Breast epithelium (tissue), 4 donors: ENCODE measurements at regions not wholly inside any gene's neighbourhood (a gene's known extent, or its start where the extent isn't known, plus 50 kb on each side); places are given as distances from the start of the nearest gene placed in this dataset.

Experiments
- DNase-seq, 2 donors: peaks; one replicate each; pipeline ENCODE4 v3.0.0-alpha.2; 2019; ENCODE audit warnings: low spot score in 2 of 2
- H3K27ac ChIP-seq, 2 donors: fragments of 200-600 bp; sonication (generic) in 1 of 2; one replicate each; pipeline ENCODE4 v1.5.1; 2016 to 2019; ENCODE audit warnings: mild to moderate bottlenecking in 1 of 2
- H3K27me3 ChIP-seq, 2 donors: fragments of 200-600 bp; sonication (generic) in 1 of 2; one replicate each; pipeline versions ENCODE4 v1.5.1 to v1.6.0; 2017 to 2019; ENCODE audit warnings: control low read depth in 1 of 2, mild to moderate bottlenecking in 1 of 2
- H3K36me3 ChIP-seq: fragments of 200-600 bp; one replicate; pipeline ENCODE4 v1.5.1; 2019
- H3K4me1 ChIP-seq, 2 donors: fragments of 200-600 bp; sonication (generic); one replicate each; pipeline ENCODE4 v1.5.1; 2016 to 2019; ENCODE audit warnings: control low read depth in 1 of 2
- H3K4me3 ChIP-seq, 3 donors: fragments of 200-600 bp; sonication (generic); 1 replicate in 2 of 3; 2 replicates in 1 of 3; pipeline ENCODE4 v1.5.1; 2016 to 2019; ENCODE audit warnings: mild to moderate bottlenecking in 3 of 3, moderate library complexity in 2 of 3
- H3K9me3 ChIP-seq, 2 donors: fragments of 200-600 bp; sonication (generic) in 1 of 2; one replicate each; pipeline ENCODE4 v1.5.1; 2016 to 2019; ENCODE audit warnings: control low read depth in 1 of 2
- POLR2A ChIP-seq: fragments of 450-650 bp; IDR thresholded peaks from one replicate; pipeline ENCODE4 v1.6.1; 2016; ENCODE audit warnings: antibody characterized with exemption, mild to moderate bottlenecking, moderate library complexity
- POLR2AphosphoS5 ChIP-seq, 3 donors: sonication (generic); formaldehyde crosslinking; IDR thresholded peaks; one replicate each; pipeline ENCODE4 v1.6.1; 2017; ENCODE audit warnings: antibody characterized with exemption in 3 of 3
- intact Hi-C: fragments of 100-400 bp; cut with DNase I; formaldehyde crosslinking; loops from one replicate; pipeline ENCODE4 v1.15.1; 2023; ENCODE audit warnings: low total_unique reads
- TF ChIP-seq, protein P1 (sequence below), 3 donors: fragments of 450-650 bp; IDR thresholded peaks; one replicate each; pipeline ENCODE4 v1.5.1; 2016 to 2017; ENCODE audit warnings: antibody characterized with exemption in 3 of 3, mild to moderate bottlenecking in 3 of 3, moderate library complexity in 3 of 3

DNA sequence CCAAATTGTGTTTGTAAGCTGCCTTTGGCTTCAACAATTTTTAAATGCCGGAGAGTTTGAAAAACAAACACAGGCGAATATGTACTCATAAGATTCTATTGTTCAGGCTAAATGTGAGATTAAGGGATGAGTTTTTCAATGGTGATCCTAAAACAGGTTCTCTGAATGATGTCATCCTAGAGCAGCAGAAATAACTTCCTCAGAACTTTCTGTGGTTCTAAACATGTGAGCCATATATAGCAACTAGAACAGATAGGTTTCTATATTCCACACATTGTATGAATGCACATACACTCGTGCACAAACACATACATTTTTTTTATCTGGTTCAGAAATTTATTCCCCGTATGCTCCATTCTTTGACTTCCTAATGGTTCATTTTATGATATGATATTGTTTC is 1352.2 kb downstream of the CDH8 start:
- Histone ChIP-seq H3K4me3 (no peak overlapping the region), H3K36me3 (no peaks in the 10 kb centered on the region), H3K9me3 (peaks cover 0 to 12% of the 10 kb centered on the region in 2 donors), H3K27ac (no peak overlapping the region), H3K4me1 (no peaks in the 10 kb centered on the region), H3K27me3 (no peaks in the 10 kb centered on the region)
- no peak for DNase-seq
- TF ChIP-seq POLR2A (no peak), POLR2AphosphoS5 (IDR thresholded peaks at IDR 0.05) (no peak)
- TF ChIP-seq, protein P1, sequence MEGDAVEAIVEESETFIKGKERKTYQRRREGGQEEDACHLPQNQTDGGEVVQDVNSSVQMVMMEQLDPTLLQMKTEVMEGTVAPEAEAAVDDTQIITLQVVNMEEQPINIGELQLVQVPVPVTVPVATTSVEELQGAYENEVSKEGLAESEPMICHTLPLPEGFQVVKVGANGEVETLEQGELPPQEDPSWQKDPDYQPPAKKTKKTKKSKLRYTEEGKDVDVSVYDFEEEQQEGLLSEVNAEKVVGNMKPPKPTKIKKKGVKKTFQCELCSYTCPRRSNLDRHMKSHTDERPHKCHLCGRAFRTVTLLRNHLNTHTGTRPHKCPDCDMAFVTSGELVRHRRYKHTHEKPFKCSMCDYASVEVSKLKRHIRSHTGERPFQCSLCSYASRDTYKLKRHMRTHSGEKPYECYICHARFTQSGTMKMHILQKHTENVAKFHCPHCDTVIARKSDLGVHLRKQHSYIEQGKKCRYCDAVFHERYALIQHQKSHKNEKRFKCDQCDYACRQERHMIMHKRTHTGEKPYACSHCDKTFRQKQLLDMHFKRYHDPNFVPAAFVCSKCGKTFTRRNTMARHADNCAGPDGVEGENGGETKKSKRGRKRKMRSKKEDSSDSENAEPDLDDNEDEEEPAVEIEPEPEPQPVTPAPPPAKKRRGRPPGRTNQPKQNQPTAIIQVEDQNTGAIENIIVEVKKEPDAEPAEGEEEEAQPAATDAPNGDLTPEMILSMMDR (IDR thresholded peaks at IDR 0.05) = no peak
- intact Hi-C loops = no loop called here

DNA sequence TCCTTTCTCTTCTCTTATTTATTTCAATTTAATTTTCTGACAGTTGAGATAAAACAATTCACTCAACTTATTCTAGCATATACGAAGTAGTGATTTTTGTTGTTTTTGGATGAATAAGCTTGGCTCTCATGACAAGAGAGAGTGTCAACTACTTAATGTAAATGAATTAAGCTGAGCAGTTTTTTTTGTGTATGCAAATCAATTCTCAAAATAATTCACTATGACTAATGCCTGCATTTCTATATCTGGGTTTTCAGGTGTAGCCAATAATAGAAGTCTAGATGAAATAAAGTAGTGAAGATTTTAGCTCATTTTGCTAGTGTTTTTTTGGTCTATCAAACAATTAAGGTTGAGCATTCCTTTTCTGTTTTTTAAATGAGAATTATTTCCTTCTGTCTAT is 1354.0 kb downstream of the CDH8 start:
- Histone ChIP-seq H3K4me1 (no peaks in the 10 kb centered on the region), H3K4me3 (no peak overlapping the region), H3K27ac (no peak overlapping the region), H3K36me3 (no peaks in the 10 kb centered on the region), H3K27me3 (no peaks in the 10 kb centered on the region), H3K9me3 (no peaks in the 10 kb centered on the region)
- DNase-seq = no peak
- intact Hi-C loops = no loop called here
- TF ChIP-seq, protein P1 (IDR thresholded peaks at IDR 0.05) = no peak
- TF ChIP-seq POLR2A (no peak), POLR2AphosphoS5 (IDR thresholded peaks at IDR 0.05) (no peak)

DNA sequence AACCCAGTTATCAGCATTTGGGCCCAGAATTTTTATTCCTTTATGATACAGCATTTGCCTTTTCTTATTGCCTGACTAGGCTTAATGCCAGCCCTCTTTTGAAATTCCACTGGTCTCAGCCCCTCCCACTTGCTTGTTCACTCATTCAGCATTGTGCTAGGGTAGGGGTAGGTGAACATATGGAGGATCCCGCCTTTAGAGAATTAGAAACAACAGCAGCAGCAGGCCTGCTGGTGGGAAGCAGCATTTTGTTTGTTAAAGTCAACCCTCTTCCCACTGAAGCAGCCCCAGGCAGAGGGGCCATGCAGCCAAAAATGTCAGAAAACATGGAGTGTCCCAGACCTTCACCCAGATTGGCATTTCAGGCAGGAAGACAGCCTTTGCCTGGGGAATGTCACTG is 1355.2 kb downstream of the CDH8 start:
- TF ChIP-seq POLR2AphosphoS5 (IDR thresholded peaks at IDR 0.05) (no peak), POLR2A (no peak)
- TF ChIP-seq, protein P1 (IDR thresholded peaks at IDR 0.05) = no peak
- no peak for DNase-seq

DNA sequence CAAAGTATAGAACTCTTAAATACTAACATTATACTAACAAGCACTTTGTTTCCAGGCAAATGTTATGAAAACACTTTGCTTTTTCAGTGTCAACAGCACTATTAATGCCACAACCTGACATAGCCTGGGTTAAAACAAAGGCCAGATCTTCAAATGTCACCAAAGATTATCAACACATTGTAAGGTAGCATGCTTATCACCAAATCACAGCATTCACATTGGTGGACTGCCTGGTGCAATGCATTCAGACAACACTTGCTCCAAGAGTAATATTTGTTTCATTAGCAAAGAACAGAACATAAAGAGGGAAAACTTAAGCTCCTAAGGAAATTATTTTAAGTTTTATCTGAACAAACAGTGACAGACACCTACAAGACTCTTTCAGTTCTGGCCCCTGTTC is 1361.2 kb downstream of the CDH8 start:
- TF ChIP-seq, protein P1 (IDR thresholded peaks at IDR 0.05) = no peak
- TF ChIP-seq POLR2AphosphoS5 (IDR thresholded peaks at IDR 0.05) (no peak), POLR2A (no peak)

More for the DNA sequence above, 1355.2 kb downstream of the CDH8 start:
- Histone ChIP-seq H3K36me3 (no peaks in the 10 kb centered on the region), H3K27me3 (no peaks in the 10 kb centered on the region), H3K27ac (no peak overlapping the region), H3K4me1 (no peaks in the 10 kb centered on the region), H3K9me3 (no peaks in the 10 kb centered on the region), H3K4me3 (no peak overlapping the region)
- intact Hi-C loops = no loop called here

DNA sequence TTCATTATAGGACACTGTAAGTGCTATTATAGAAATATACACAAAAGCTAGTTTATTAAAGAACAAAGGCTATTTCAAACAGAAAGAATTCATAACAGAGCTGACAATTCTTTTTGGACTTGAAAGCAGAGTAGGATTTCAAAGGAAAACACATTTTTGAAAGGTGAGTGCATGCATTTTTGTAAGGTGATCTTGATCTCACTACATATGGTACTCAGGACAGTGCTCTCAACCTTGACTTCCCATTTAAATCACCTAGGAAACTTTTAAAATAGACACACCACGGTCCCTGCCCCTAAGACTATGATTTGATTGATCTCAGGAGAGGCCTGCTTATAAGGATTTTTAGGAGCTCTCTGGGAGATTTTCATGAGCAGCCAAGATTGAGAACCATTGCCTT is 1362.0 kb downstream of the CDH8 start:
- intact Hi-C loops = no loop called here
- TF ChIP-seq POLR2A (no peak), POLR2AphosphoS5 (IDR thresholded peaks at IDR 0.05) (no peak)
- TF ChIP-seq, protein P1 (IDR thresholded peaks at IDR 0.05) = no peak
- Histone ChIP-seq H3K27ac (no peak overlapping the region), H3K36me3 (no peaks in the 10 kb centered on the region), H3K4me3 (no peak overlapping the region), H3K4me1 (no peaks in the 10 kb centered on the region), H3K27me3 (no peaks in the 10 kb centered on the region), H3K9me3 (no peaks in the 10 kb centered on the region)
- DNase-seq = no peak

More for the DNA sequence above, 1361.2 kb downstream of the CDH8 start:
- H3K4me3 ChIP-seq = no peak overlapping the region
- intact Hi-C loops = no loop called here
- H3K27me3 ChIP-seq = no peaks in the 10 kb centered on the region
- H3K27ac ChIP-seq = no peak overlapping the region
- no peaks in the 10 kb centered on the region for H3K36me3 ChIP-seq
- no peak for DNase-seq
- H3K9me3 ChIP-seq = no peaks in the 10 kb centered on the region
- H3K4me1 ChIP-seq = no peaks in the 10 kb centered on the region
